ENCODE measurements at regions not wholly inside any gene's neighbourhood (a gene's known extent, or its start where the extent isn't known, plus 50 kb on each side); places are given as distances from the start of the nearest gene placed in this dataset.

DNA sequence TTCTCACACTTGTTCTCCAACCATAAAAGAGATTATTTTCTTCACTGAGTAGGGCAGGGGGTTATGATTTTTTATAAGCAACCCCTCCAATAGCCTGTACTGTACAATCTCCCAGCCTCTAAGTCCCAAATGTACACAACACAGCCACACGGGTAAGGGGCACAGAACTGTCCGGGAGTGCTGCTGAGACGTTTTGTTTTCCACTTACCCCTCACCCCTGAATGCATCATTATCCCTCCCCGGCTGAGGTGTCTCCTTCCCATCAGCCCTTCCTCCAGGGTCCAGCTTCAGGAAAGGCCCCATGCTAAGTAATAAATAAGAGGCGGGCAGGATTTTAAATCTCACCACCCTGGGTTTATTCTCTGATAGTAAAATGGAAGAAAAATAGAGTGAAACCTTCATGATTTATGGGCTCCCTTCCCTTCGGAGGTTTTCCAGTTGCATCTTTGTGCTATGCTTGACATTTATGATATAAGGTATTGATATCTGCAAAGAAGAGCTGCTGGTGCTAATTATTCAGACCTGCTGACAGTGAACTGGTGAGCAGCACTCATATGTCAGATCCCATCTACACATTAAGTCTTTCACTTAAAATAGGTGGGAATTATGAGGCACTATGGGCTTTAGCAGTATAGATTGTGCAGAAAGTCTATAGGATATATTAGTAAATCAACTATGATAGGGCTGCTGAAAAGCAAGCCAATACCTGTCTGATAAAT lies 67.2 kb upstream of the MEGF10 start:
- TF ChIP-seq EZH2phosphoT487 (IDR thresholded peaks at IDR 0.05; ENCODE audit: low read depth): no peak
- no peak overlapping the region for H3K27ac ChIP-seq (ENCODE audit: low read length)
- H3K4me1 ChIP-seq (ENCODE audit: low read length): peaks cover 5% of the 10 kb centered on the region; the same call in 1 of the 2 replicates
- no peak overlapping the region for H3K4me3 ChIP-seq (ENCODE audit: low read length)
- H3K9me3 ChIP-seq (ENCODE audit: insufficient read depth, low read length): no peaks in the 10 kb centered on the region
- no peaks in the 10 kb centered on the region for H4K20me1 ChIP-seq (ENCODE audit: insufficient read depth, low read length)
- H3K9ac ChIP-seq (ENCODE audit: low read length): no peak overlapping the region
- H3K4me2 ChIP-seq (ENCODE audit: low read length): no peak overlapping the region
- no peaks in the 10 kb centered on the region for H3K79me2 ChIP-seq (ENCODE audit: low read length)
- H2AFZ ChIP-seq (ENCODE audit: low read depth, low read length): no peak overlapping the region
- H3K36me3 ChIP-seq (replicated peaks; ENCODE audit: low read depth, low read length): no peaks in the 10 kb centered on the region
- H3K27me3 ChIP-seq (ENCODE audit: low read depth, low read length): no peaks in the 10 kb centered on the region

- H3K27me3 ChIP-seq (ENCODE audit: low read depth, low read length): no peaks in the 10 kb centered on the region
- no peak overlapping the region for H2AFZ ChIP-seq (ENCODE audit: low read depth, low read length)
- H3K4me3 ChIP-seq (ENCODE audit: low read length): no peak overlapping the region
- TF ChIP-seq EZH2phosphoT487 (IDR thresholded peaks at IDR 0.05; ENCODE audit: low read depth): no peak
- TF ChIP-seq, protein P1, sequence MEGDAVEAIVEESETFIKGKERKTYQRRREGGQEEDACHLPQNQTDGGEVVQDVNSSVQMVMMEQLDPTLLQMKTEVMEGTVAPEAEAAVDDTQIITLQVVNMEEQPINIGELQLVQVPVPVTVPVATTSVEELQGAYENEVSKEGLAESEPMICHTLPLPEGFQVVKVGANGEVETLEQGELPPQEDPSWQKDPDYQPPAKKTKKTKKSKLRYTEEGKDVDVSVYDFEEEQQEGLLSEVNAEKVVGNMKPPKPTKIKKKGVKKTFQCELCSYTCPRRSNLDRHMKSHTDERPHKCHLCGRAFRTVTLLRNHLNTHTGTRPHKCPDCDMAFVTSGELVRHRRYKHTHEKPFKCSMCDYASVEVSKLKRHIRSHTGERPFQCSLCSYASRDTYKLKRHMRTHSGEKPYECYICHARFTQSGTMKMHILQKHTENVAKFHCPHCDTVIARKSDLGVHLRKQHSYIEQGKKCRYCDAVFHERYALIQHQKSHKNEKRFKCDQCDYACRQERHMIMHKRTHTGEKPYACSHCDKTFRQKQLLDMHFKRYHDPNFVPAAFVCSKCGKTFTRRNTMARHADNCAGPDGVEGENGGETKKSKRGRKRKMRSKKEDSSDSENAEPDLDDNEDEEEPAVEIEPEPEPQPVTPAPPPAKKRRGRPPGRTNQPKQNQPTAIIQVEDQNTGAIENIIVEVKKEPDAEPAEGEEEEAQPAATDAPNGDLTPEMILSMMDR (IDR thresholded peaks at IDR 0.05; ENCODE audit: low read depth, low read length): no peak
- no peak overlapping the region for H3K9ac ChIP-seq (ENCODE audit: low read length)
- H3K27ac ChIP-seq (ENCODE audit: low read length): no peak overlapping the region
- no peaks in the 10 kb centered on the region for H4K20me1 ChIP-seq (ENCODE audit: insufficient read depth, low read length)
- H3K79me2 ChIP-seq (ENCODE audit: low read length): no peaks in the 10 kb centered on the region
- H3K36me3 ChIP-seq (replicated peaks; ENCODE audit: low read depth, low read length): no peaks in the 10 kb centered on the region
- H3K4me2 ChIP-seq (ENCODE audit: low read length): no peak overlapping the region
- H3K9me3 ChIP-seq (ENCODE audit: insufficient read depth, low read length): no peaks in the 10 kb centered on the region
- H3K4me1 ChIP-seq (ENCODE audit: low read length): peaks cover 7% of the 10 kb centered on the region; the same call in 1 of the 2 replicates
These were observed 62.7 kb upstream of the MEGF10 start for GRCh38 chr5:127227881-127228280.

DNA sequence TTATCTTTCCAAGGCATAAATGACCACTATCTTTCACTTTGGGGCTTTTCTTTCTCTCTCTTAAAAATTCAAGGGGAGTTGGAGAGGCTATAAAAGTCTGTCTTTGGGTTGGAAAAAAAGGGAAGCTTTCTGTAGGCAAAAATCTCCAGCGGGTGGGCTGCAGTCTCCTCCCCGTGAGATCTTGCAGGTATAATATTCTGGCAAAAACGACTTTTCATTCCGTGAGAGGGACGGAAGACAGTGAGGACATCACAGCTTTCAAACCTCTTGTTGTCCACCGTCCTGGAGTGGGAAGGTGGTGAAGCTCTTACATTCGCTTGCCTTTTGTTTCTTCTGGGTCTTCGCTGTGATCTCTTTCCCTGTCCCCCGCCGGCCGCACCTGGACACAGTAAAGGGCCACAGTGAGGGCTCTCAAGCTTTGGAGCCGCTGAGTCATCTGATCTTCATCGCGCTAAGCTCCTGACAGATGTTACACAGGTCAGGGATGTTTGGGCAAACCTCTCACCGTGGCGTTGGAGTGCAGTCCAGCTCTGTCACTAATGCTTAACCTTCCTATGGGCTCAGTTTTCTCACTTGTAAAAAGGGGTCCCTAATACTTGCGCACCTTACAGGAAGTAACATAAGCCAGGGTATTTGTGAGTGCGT lies 61.9 kb upstream of the MEGF10 start:
- Histone ChIP-seq H3K79me2 (ENCODE audit: low read length) (no peaks in the 10 kb centered on the region), H3K9ac (ENCODE audit: low read length) (peak overlapping the region; percentile 77), H3K4me1 (ENCODE audit: low read length) (peaks cover 4% of the 10 kb centered on the region; the same call in 1 of the 2 replicates), H3K4me2 (ENCODE audit: low read length) (peak overlapping the region; percentile 81), H3K9me3 (ENCODE audit: insufficient read depth, low read length) (no peaks in the 10 kb centered on the region), H3K27ac (ENCODE audit: low read length) (no peak overlapping the region), H3K4me3 (ENCODE audit: low read length) (peak overlapping the region; percentile 84), H2AFZ (ENCODE audit: low read depth, low read length) (peak overlapping the region; percentile 94), H3K27me3 (ENCODE audit: low read depth, low read length) (no peaks in the 10 kb centered on the region), H3K36me3 (replicated peaks; ENCODE audit: low read depth, low read length) (no peaks in the 10 kb centered on the region), H4K20me1 (ENCODE audit: insufficient read depth, low read length) (no peaks in the 10 kb centered on the region)
- no peak for TF ChIP-seq EZH2phosphoT487 (IDR thresholded peaks at IDR 0.05; ENCODE audit: low read depth)
- TF ChIP-seq, protein P1 (IDR thresholded peaks at IDR 0.05; ENCODE audit: low read depth, low read length): no peak

- Histone ChIP-seq H3K4me2 (ENCODE audit: low read length) (peak overlapping the region; percentile 81), H3K9ac (ENCODE audit: low read length) (peak overlapping the region; percentile 77), H3K4me3 (ENCODE audit: low read length) (peak overlapping the region; percentile 84)
These were observed 61.3 kb upstream of the MEGF10 start for GRCh38 chr5:127229185-127229889.

More at GRCh38 chr5:127229185-127229889, 61.3 kb upstream of the MEGF10 start:
- no peak overlapping the region for H3K27ac ChIP-seq (ENCODE audit: low read length)
- no peak for TF ChIP-seq EZH2phosphoT487 (IDR thresholded peaks at IDR 0.05; ENCODE audit: low read depth)
- TF ChIP-seq, protein P1 (IDR thresholded peaks at IDR 0.05; ENCODE audit: low read depth, low read length): peak; percentile 21
- peak overlapping the region; percentile 94 for H2AFZ ChIP-seq (ENCODE audit: low read depth, low read length)
- no peaks in the 10 kb centered on the region for H3K36me3 ChIP-seq (replicated peaks; ENCODE audit: low read depth, low read length)
- H4K20me1 ChIP-seq (ENCODE audit: insufficient read depth, low read length): no peaks in the 10 kb centered on the region
- peaks cover 4% of the 10 kb centered on the region; the same call in 1 of the 2 replicates for H3K4me1 ChIP-seq (ENCODE audit: low read length)
- H3K27me3 ChIP-seq (ENCODE audit: low read depth, low read length): no peaks in the 10 kb centered on the region
- no peaks in the 10 kb centered on the region for H3K79me2 ChIP-seq (ENCODE audit: low read length)
- no peaks in the 10 kb centered on the region for H3K9me3 ChIP-seq (ENCODE audit: insufficient read depth, low read length)

Data from OCI-LY3 (cell line).